ENCODE measurements at regions not wholly inside any gene's neighbourhood (a gene's known extent, or its start where the extent isn't known, plus 50 kb on each side); places are given as distances from the start of the nearest gene placed in this dataset.
"Not testable (repeated sequence)": the region's sequence is repeated elsewhere in the genome, so short reads cannot be mapped to it uniquely, and the experiment has no call there.

GRCh38 chr9:41658706-41659105 lies 469.6 kb upstream of the ZNG1F start:
- not testable (repeated sequence) for DNase-seq; H3K4me3 ChIP-seq; H3K27ac ChIP-seq; H3K4me1 ChIP-seq; H3K9me3 ChIP-seq (replicated peaks); H3K36me3 ChIP-seq; H3K27me3 ChIP-seq

GRCh38 chr9:41658116-41658515 lies 469.0 kb upstream of the ZNG1F start:
- DNase-seq, H3K4me1 ChIP-seq: not testable (repeated sequence)

GRCh38 chr9:41657141-41657540 lies 468.0 kb upstream of the ZNG1F start:
- H3K27ac ChIP-seq; DNase-seq; H3K27me3 ChIP-seq; H3K4me3 ChIP-seq; H3K4me1 ChIP-seq; H3K9me3 ChIP-seq (replicated peaks); H3K36me3 ChIP-seq: not testable (repeated sequence)

More at GRCh38 chr9:41658116-41658515, 469.0 kb upstream of the ZNG1F start:
- not testable (repeated sequence) for H3K4me3 ChIP-seq; H3K27me3 ChIP-seq; H3K36me3 ChIP-seq; H3K27ac ChIP-seq; H3K9me3 ChIP-seq (replicated peaks)

GRCh38 chr9:41655071-41655554 lies 466.0 kb upstream of the ZNG1F start:
- not testable (repeated sequence) for H3K36me3 ChIP-seq; H3K4me1 ChIP-seq; H3K27me3 ChIP-seq; H3K4me3 ChIP-seq; H3K27ac ChIP-seq; DNase-seq; H3K9me3 ChIP-seq (replicated peaks)

- H3K27ac ChIP-seq; H3K27me3 ChIP-seq; H3K9me3 ChIP-seq (replicated peaks); H3K36me3 ChIP-seq; H3K4me3 ChIP-seq; H3K4me1 ChIP-seq; DNase-seq: not testable (repeated sequence)
Observed at GRCh38 chr9:41654349-41654748, 465.2 kb upstream of the ZNG1F start.

- not testable (repeated sequence) for H3K4me3 ChIP-seq; H3K4me1 ChIP-seq; H3K27me3 ChIP-seq; H3K36me3 ChIP-seq; H3K9me3 ChIP-seq (replicated peaks); H3K27ac ChIP-seq; DNase-seq
Observed at GRCh38 chr9:41653560-41654340, 464.6 kb upstream of the ZNG1F start.

GRCh38 chr9:41652800-41653199 lies 463.7 kb upstream of the ZNG1F start:
- not testable (repeated sequence) for H3K36me3 ChIP-seq; H3K4me1 ChIP-seq; H3K4me3 ChIP-seq; H3K27me3 ChIP-seq; H3K27ac ChIP-seq; DNase-seq; H3K9me3 ChIP-seq (replicated peaks)

- H3K9me3 ChIP-seq (replicated peaks); H3K36me3 ChIP-seq; H3K4me3 ChIP-seq; H3K4me1 ChIP-seq; H3K27ac ChIP-seq; H3K27me3 ChIP-seq; DNase-seq: not testable (repeated sequence)
Observed at GRCh38 chr9:41652100-41652713, 463.1 kb upstream of the ZNG1F start.

- H3K27ac ChIP-seq; H3K9me3 ChIP-seq (replicated peaks); DNase-seq; H3K27me3 ChIP-seq; H3K4me1 ChIP-seq; H3K4me3 ChIP-seq; H3K36me3 ChIP-seq: not testable (repeated sequence)
Observed at GRCh38 chr9:41650086-41650485, 461.0 kb upstream of the ZNG1F start.

GRCh38 chr9:41648564-41648963 lies 459.4 kb upstream of the ZNG1F start:
- H3K27ac ChIP-seq; H3K4me1 ChIP-seq; DNase-seq; H3K9me3 ChIP-seq (replicated peaks); H3K27me3 ChIP-seq; H3K36me3 ChIP-seq; H3K4me3 ChIP-seq: not testable (repeated sequence)

GRCh38 chr9:41646246-41646645 lies 457.1 kb upstream of the ZNG1F start:
- not testable (repeated sequence) for H3K27me3 ChIP-seq; H3K4me3 ChIP-seq; H3K36me3 ChIP-seq; H3K4me1 ChIP-seq; DNase-seq; H3K27ac ChIP-seq; H3K9me3 ChIP-seq (replicated peaks)

GRCh38 chr9:41643571-41644279 lies 454.6 kb upstream of the ZNG1F start:
- H3K4me3 ChIP-seq = peak overlapping the region; percentile 60
- peak overlapping the region; percentile 74 for H3K27ac ChIP-seq
- H3K4me1 ChIP-seq; H3K9me3 ChIP-seq (replicated peaks); H3K36me3 ChIP-seq; H3K27me3 ChIP-seq: not testable (repeated sequence)
- peak; percentile 62 to 70 for DNase-seq

- not testable (repeated sequence) for H3K9me3 ChIP-seq (replicated peaks); H3K4me3 ChIP-seq; H3K4me1 ChIP-seq; DNase-seq; H3K27ac ChIP-seq; H3K27me3 ChIP-seq; H3K36me3 ChIP-seq
Observed at GRCh38 chr9:41633726-41634125, 444.6 kb upstream of the ZNG1F start.

GRCh38 chr9:41623666-41624065 lies 434.5 kb upstream of the ZNG1F start:
- not testable (repeated sequence) for DNase-seq; H3K4me1 ChIP-seq; H3K4me3 ChIP-seq; H3K27ac ChIP-seq; H3K9me3 ChIP-seq (replicated peaks); H3K36me3 ChIP-seq; H3K27me3 ChIP-seq

GRCh38 chr9:41619254-41619653 lies 430.1 kb upstream of the ZNG1F start:
- not testable (repeated sequence) for H3K27me3 ChIP-seq; H3K27ac ChIP-seq; H3K4me3 ChIP-seq; H3K36me3 ChIP-seq; H3K4me1 ChIP-seq; H3K9me3 ChIP-seq (replicated peaks); DNase-seq

All from SJCRH30 (cell line).